Activated CD4-positive, alpha-beta T cell treated with anti-CD3 and anti-CD28 coated beads, Interleukin-2, amount 10 ng/mL, durations not matched to agents 7 days and 5 days (primary cell): ENCODE measurements at regions not wholly inside any gene's neighbourhood (a gene's known extent, or its start where the extent isn't known, plus 50 kb on each side); places are given as distances from the start of the nearest gene placed in this dataset.

Source experiments
- CTCF ChIA-PET: fragments of 350-600 bp; sonication (Branson Sonifier 250); formaldehyde crosslinking; loops from one replicate; lab custom pipeline; 2021; ENCODE audit warnings: antibody characterized with exemption; lab: Charles Lee
- POLR2A ChIA-PET: fragments of 350-600 bp; sonication (Branson Sonifier 250); formaldehyde crosslinking; loops from one replicate; lab custom pipeline; 2021; ENCODE audit warnings: antibody characterized with exemption; lab: Charles Lee
- DNase-seq: peaks from one replicate; pipeline ENCODE4 v3.0.0-alpha.2; 2020
- H3K27ac Mint-ChIP-seq: one replicate; pipeline ENCODE4 v1.8.0; 2021; ENCODE audit warnings: mild to moderate bottlenecking, moderate library complexity, mixed read lengths
- H3K27me3 Mint-ChIP-seq: one replicate; pipeline ENCODE4 v1.8.0; 2021; ENCODE audit warnings: mixed read lengths
- H3K36me3 Mint-ChIP-seq: one replicate; pipeline ENCODE4 v1.8.0; 2021; ENCODE audit warnings: low read depth, mixed read lengths
- H3K4me1 Mint-ChIP-seq: one replicate; pipeline ENCODE4 v1.8.0; 2021; ENCODE audit warnings: mixed read lengths
- H3K4me3 Mint-ChIP-seq: one replicate; pipeline ENCODE4 v1.8.0; 2021; ENCODE audit warnings: mild to moderate bottlenecking, moderate library complexity, mixed read lengths
- H3K9me3 Mint-ChIP-seq: one replicate; pipeline ENCODE4 v1.8.0; 2021; ENCODE audit warnings: mixed read lengths

DNA sequence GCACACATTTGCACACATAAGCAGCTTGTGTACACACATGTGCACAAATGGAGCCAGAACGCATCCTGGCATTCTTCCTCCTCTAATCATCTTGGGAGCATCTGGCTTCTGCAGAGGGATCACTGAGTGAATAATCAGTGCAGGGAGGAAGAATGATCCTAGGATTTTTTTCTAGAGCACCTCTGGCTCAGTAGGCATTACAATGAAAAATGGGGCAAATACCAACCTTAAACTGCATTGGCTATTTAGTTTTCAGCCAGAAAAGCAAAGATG, 205.7 kb upstream of the TCF21 start:
- CTCF ChIA-PET = no interaction called here
- Mint-ChIP-seq H3K27ac (no peak overlapping the region), H3K36me3 (no peaks in the 10 kb centered on the region), H3K9me3 (no peaks in the 10 kb centered on the region), H3K4me3 (no peak overlapping the region), H3K4me1 (no peaks in the 10 kb centered on the region), H3K27me3 (no peaks in the 10 kb centered on the region)
- no peak for DNase-seq
- POLR2A ChIA-PET = no interaction called here

DNA sequence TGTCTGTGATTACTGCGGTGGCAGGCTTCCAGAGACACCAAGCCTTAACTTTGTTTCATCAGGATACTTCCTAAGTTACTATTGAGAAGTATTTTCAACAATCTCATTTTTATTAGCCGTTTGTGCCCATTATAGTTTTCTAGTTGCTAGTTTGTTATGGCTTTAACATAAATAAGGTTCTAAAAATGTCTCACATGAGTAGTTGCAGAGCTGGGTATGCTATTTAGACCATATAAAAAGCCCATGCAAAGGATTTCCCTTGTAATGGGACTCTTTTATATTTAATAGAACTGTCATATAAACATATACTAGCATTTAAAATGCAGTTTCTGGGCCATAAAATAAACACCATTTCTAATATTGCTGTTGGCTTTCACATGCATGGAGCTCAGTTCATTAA, 205.3 kb upstream of the TCF21 start:
- Mint-ChIP-seq H3K27me3 (no peaks in the 10 kb centered on the region), H3K27ac (no peak overlapping the region), H3K4me3 (no peak overlapping the region), H3K4me1 (no peaks in the 10 kb centered on the region), H3K9me3 (no peaks in the 10 kb centered on the region), H3K36me3 (no peaks in the 10 kb centered on the region)
- POLR2A ChIA-PET = no interaction called here
- CTCF ChIA-PET = no interaction called here
- no peak for DNase-seq

- no peak for DNase-seq
- POLR2A ChIA-PET = no interaction called here
- Mint-ChIP-seq H3K27ac (no peak overlapping the region), H3K9me3 (no peaks in the 10 kb centered on the region), H3K27me3 (no peaks in the 10 kb centered on the region), H3K36me3 (no peaks in the 10 kb centered on the region), H3K4me1 (no peaks in the 10 kb centered on the region), H3K4me3 (no peak overlapping the region)
- CTCF ChIA-PET = no interaction called here
These were observed 200.0 kb upstream of the TCF21 start for GRCh38 chr6:133688705-133689492.

- H3K9me3 Mint-ChIP-seq = no peaks in the 10 kb centered on the region
- POLR2A ChIA-PET = no interaction called here
- DNase-seq = no peak
- no peak overlapping the region for H3K4me3 Mint-ChIP-seq
- H3K36me3 Mint-ChIP-seq = no peaks in the 10 kb centered on the region
- H3K27ac Mint-ChIP-seq = no peak overlapping the region
- no peaks in the 10 kb centered on the region for H3K4me1 Mint-ChIP-seq
- CTCF ChIA-PET = no interaction called here
- no peaks in the 10 kb centered on the region for H3K27me3 Mint-ChIP-seq
These were observed 199.1 kb upstream of the TCF21 start for GRCh38 chr6:133689863-133690262.

DNA sequence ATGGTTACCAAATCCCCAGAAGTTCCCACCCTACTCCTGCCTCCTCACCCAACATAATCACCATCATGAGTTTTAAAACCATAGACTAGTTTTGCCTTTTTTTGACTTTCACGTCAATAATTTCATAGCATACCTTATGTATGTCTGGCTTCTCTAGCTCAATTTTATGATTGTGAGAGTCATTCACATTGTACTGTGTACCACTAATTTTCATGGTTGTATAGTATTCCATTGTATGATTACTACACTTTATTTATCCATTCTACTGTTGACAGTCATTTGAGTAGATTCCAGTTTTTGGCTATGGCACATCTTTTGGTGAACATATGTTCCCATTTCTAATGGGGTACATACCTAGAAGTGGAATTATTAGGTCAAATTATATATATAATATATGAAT, 195.3 kb upstream of the TCF21 start:
- Mint-ChIP-seq H3K27ac (no peak overlapping the region), H3K4me1 (no peaks in the 10 kb centered on the region), H3K27me3 (no peaks in the 10 kb centered on the region), H3K4me3 (no peak overlapping the region), H3K36me3 (no peaks in the 10 kb centered on the region), H3K9me3 (no peaks in the 10 kb centered on the region)
- ChIA-PET POLR2A (no interaction called here), CTCF (no interaction called here)
- DNase-seq = no peak

DNA sequence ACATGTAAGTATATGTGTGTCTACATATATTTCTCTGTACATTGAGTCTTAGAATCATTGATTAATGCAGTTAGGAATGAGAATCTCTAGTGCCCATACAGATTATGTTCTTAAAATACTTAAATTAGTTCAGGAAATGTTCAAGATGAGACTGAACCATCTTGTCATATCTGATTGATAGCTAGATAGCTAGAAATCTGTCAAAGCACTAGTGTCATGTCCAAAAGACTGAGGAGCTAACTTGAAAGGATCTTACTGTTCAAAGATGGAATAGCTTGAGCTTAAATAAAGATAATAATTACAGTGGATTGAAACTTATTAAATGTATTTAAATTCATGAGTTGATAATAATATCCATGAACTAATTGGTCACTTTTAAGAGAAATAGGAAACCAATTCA, 191.7 kb upstream of the TCF21 start:
- Mint-ChIP-seq H3K27ac (no peak overlapping the region), H3K4me1 (no peaks in the 10 kb centered on the region), H3K9me3 (no peaks in the 10 kb centered on the region), H3K4me3 (no peak overlapping the region), H3K36me3 (no peaks in the 10 kb centered on the region), H3K27me3 (no peaks in the 10 kb centered on the region)
- ChIA-PET POLR2A (no interaction called here), CTCF (no interaction called here)
- no peak for DNase-seq

DNA sequence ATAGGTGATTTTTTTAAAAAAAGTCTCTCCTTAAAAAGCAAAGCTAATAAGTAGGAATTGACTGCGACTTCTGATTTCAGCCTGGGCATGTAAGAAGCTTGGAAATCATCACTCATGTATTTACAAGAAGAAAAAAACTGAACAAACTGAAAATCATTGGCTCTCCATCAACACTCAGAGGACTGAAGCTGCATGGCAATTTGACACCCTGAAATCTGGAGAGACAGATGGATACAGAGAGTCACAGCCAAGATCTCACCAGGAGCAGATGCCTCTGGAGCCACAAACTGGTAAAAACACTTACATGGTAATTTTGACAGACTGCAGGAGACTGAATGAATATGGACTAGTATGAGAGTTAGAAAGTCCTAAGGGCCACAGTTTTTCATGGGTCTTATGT, 191.2 kb upstream of the TCF21 start:
- Mint-ChIP-seq H3K4me1 (no peaks in the 10 kb centered on the region), H3K36me3 (no peaks in the 10 kb centered on the region), H3K27ac (no peak overlapping the region), H3K4me3 (no peak overlapping the region), H3K27me3 (no peaks in the 10 kb centered on the region), H3K9me3 (no peaks in the 10 kb centered on the region)
- ChIA-PET POLR2A (no interaction called here), CTCF (no interaction called here)
- DNase-seq = no peak

- no peaks in the 10 kb centered on the region for H3K27me3 Mint-ChIP-seq
- H3K36me3 Mint-ChIP-seq = no peaks in the 10 kb centered on the region
- DNase-seq = no peak
- H3K9me3 Mint-ChIP-seq = no peaks in the 10 kb centered on the region
- H3K4me3 Mint-ChIP-seq = no peak overlapping the region
- ChIA-PET CTCF (no interaction called here), POLR2A (no interaction called here)
- H3K4me1 Mint-ChIP-seq = no peaks in the 10 kb centered on the region
- no peak overlapping the region for H3K27ac Mint-ChIP-seq
These were observed 190.6 kb upstream of the TCF21 start for GRCh38 chr6:133698272-133698671.

DNA sequence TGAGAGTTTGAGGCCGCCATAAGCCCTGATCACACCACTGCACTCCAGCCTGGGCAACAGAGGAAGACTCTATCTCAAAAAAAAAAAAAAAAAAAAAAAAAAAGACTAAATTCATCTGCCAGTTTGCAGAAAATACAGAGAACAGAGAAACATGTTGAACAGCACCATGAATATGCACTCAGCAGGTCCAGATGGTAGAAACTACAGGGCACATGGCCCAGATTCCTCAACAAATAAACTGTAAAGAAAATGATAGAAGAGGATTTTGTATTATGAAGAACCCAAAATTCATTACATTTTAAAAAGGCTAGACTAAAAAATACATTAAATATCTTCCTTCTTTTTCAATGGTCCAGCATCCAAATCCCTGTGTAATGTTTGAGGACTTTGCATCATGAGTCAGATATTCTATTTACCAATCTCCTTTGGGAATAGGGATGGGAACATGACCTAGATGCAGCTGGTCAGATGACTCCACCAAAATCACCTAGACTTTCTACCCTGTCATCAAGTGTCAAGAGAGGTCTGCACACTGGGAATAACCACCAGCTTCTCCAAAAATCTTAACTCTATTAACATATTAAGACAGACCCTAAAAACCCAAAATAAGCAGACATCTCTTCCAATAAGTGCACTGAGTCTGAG, 189.1 kb upstream of the TCF21 start:
- CTCF ChIA-PET = no interaction called here
- no peaks in the 10 kb centered on the region for H3K36me3 Mint-ChIP-seq
- POLR2A ChIA-PET = no interaction called here
- no peak overlapping the region for H3K27ac Mint-ChIP-seq
- no peaks in the 10 kb centered on the region for H3K27me3 Mint-ChIP-seq
- H3K9me3 Mint-ChIP-seq = no peaks in the 10 kb centered on the region
- H3K4me1 Mint-ChIP-seq = no peaks in the 10 kb centered on the region
- DNase-seq = no peak
- H3K4me3 Mint-ChIP-seq = no peak overlapping the region

DNA sequence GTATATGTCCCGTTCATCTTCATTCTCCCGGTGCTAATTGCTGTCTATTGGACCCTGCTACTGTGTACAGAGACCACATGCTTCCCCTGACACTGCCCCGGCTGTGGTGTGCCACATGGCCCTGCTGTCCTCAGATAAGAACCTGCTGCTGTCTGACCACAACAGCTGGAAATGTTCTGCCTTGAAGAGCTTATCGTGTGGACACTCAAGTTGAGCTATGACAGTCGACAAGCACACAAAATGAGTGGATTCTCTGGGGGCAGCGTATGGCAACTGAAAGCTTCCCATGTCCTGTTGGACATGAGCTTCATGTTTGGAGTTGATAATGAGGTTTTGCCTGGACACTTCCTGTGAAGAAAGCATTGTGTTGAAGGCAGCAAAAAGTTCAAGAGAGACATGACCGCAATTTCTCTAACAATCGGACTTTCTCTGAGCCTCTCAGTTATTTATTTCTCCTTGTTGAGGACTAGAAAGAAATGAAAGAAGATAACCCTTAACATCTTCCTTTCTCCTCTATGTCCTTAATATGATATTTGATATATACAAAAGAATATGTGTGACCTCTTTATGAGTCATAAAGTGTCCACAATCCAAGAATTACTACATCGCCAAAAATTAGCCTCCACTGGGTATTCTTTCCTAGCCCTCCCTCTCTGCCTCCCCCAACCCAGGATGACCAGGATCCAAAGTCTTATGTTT, 187.1 kb upstream of the TCF21 start:
- DNase-seq = no peak
- POLR2A ChIA-PET = no interaction called here
- Mint-ChIP-seq H3K9me3 (no peaks in the 10 kb centered on the region), H3K36me3 (no peaks in the 10 kb centered on the region), H3K4me3 (no peak overlapping the region), H3K27ac (no peak overlapping the region), H3K27me3 (peaks cover 5% of the 10 kb centered on the region), H3K4me1 (no peaks in the 10 kb centered on the region)
- CTCF ChIA-PET = no interaction called here

DNA sequence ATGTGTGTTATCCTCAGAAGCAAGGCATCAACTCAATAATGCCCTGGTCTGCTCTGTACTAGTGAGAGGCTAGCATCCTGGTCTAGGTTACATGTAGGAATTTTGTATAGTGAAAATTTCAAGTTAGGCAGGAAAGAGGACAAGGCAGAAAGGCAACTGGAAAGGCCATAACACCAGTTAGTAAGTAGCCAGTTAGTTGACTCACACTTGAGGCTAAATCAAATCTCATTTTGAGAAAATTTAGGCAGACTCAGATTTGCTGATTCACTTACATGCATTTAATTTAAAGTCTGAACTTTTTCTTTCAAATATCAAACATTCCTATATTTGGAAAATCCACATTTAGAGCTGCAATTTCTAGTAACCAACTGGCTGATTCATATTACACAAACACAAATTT, 184.5 kb upstream of the TCF21 start:
- Mint-ChIP-seq H3K9me3 (no peaks in the 10 kb centered on the region), H3K36me3 (no peaks in the 10 kb centered on the region), H3K27me3 (peaks cover 5% of the 10 kb centered on the region), H3K4me3 (no peak overlapping the region), H3K27ac (no peak overlapping the region), H3K4me1 (peaks cover 6% of the 10 kb centered on the region)
- CTCF ChIA-PET = no interaction called here
- POLR2A ChIA-PET = no interaction called here
- no peak for DNase-seq

- Mint-ChIP-seq H3K36me3 (no peaks in the 10 kb centered on the region), H3K27ac (no peak overlapping the region), H3K4me1 (peaks cover 6% of the 10 kb centered on the region), H3K4me3 (no peak overlapping the region), H3K27me3 (peaks cover 5% of the 10 kb centered on the region), H3K9me3 (no peaks in the 10 kb centered on the region)
- CTCF ChIA-PET = no interaction called here
- DNase-seq = no peak
- POLR2A ChIA-PET = no interaction called here
These were observed 183.8 kb upstream of the TCF21 start for GRCh38 chr6:133705066-133705465.

DNA sequence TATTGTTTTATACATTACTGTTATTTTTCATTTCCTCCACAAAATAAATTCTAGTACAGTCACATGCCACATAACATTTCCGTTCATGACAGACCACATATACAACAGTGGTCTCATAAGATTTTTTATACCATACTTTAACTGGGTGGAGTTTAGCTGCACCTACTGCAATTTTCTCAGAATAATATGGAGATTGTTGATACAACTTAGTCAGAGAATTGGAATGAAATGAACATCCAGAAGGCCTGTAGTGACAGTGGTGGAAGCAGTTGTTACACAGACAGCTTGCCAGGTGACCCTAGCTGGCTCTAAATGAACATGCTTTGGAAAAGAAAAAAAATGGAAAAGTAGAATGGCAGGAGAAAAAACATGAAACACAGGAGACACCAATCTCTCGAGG, 183.2 kb upstream of the TCF21 start:
- Mint-ChIP-seq H3K9me3 (no peaks in the 10 kb centered on the region), H3K4me1 (peaks cover 6% of the 10 kb centered on the region), H3K27me3 (peaks cover 5% of the 10 kb centered on the region), H3K27ac (no peak overlapping the region), H3K4me3 (no peak overlapping the region), H3K36me3 (no peaks in the 10 kb centered on the region)
- ChIA-PET CTCF (no interaction called here), POLR2A (no interaction called here)
- DNase-seq = no peak
